GM23338 (cell line): ENCODE measurements at regions not wholly inside any gene's neighbourhood (a gene's known extent, or its start where the extent isn't known, plus 50 kb on each side); places are given as distances from the start of the nearest gene placed in this dataset.

Experiments used
- ATAC-seq: fragments of 200-7000 bp; cut with Tn5 transposase; 3 replicates; pipeline ENCODE4 v1.9.1; 2020
- DNase-seq: peaks from one replicate; pipeline ENCODE4 v3.0.0-alpha.2; 2015; ENCODE audit warnings: low spot score
- H2AFZ ChIP-seq: fragments of 200-600 bp; sonication (generic); 2 replicates; pipeline ENCODE4 v1.8.0; 2016; ENCODE audit warnings: antibody characterized with exemption, mild to moderate bottlenecking, moderate library complexity
- H3F3A ChIP-seq: fragments of 200-600 bp; sonication (generic); replicated peaks from 2 replicates; pipeline ENCODE4 v1.8.0; 2017; ENCODE audit warnings: antibody characterized with exemption, mixed run types, low read depth
- H3K27ac ChIP-seq: fragments of 200-600 bp; sonication (generic); 2 replicates; pipeline ENCODE4 v1.6.1; 2016; ENCODE audit warnings: low read depth
- H3K27me3 ChIP-seq: fragments of 200-600 bp; sonication (generic); 2 replicates; pipeline ENCODE4 v1.8.0; 2016; ENCODE audit warnings: mild to moderate bottlenecking, mixed run types, moderate library complexity; ENCODE audit not compliant: insufficient read depth
- H3K36me3 ChIP-seq: fragments of 200-600 bp; sonication (generic); 2 replicates; pipeline ENCODE4 v1.8.0; 2016; ENCODE audit warnings: mild to moderate bottlenecking; ENCODE audit not compliant: insufficient read depth
- H3K4me1 ChIP-seq: fragments of 200-600 bp; sonication (generic); 2 replicates; pipeline ENCODE4 v1.8.0; 2016; ENCODE audit warnings: mild to moderate bottlenecking, moderate library complexity; ENCODE audit not compliant: insufficient read depth
- H3K4me2 ChIP-seq: fragments of 200-600 bp; sonication (generic); 2 replicates; pipeline ENCODE4 v1.7.1; 2017; ENCODE audit warnings: mixed run types
- H3K4me3 ChIP-seq: fragments of 200-600 bp; sonication (generic); 2 replicates; pipeline ENCODE4 v1.6.1; 2016; ENCODE audit warnings: mixed run types
- H3K79me2 ChIP-seq: fragments of 200-600 bp; sonication (generic); replicated peaks from 2 replicates; pipeline ENCODE4 v1.8.0; 2017; ENCODE audit warnings: mild to moderate bottlenecking; ENCODE audit not compliant: insufficient read depth
- H3K9me2 ChIP-seq: fragments of 200-600 bp; sonication (generic); 2 replicates; pipeline ENCODE4 v1.8.0; 2017; ENCODE audit not compliant: insufficient read depth
- H4K20me1 ChIP-seq: fragments of 200-600 bp; sonication (generic); replicated peaks from 2 replicates; pipeline ENCODE4 v1.8.0; 2017; ENCODE audit warnings: mild to moderate bottlenecking; ENCODE audit not compliant: insufficient read depth
- H3K27ac Mint-ChIP-seq: 2 replicates; pipeline ENCODE4 v1.8.0; 2020; ENCODE audit warnings: inconsistent platforms, mild to moderate bottlenecking, moderate library complexity, mixed read lengths
- H3K27me3 Mint-ChIP-seq: 3 replicates; pipeline ENCODE4 v1.8.0; 2022; ENCODE audit warnings: low read depth, mild to moderate bottlenecking, moderate library complexity, mixed read lengths, inconsistent platforms; ENCODE audit not compliant: insufficient read depth, poor library complexity
- H3K36me3 Mint-ChIP-seq: 3 replicates; pipeline ENCODE4 v1.8.0; 2021; ENCODE audit warnings: low read depth, mild to moderate bottlenecking, inconsistent platforms, moderate library complexity, mixed read lengths
- H3K4me1 Mint-ChIP-seq: 3 replicates; pipeline ENCODE4 v1.8.0; 2020; ENCODE audit warnings: mild to moderate bottlenecking, inconsistent platforms, mixed read lengths
- H3K4me3 Mint-ChIP-seq: 3 replicates; pipeline ENCODE4 v1.8.0; 2021; ENCODE audit warnings: moderate library complexity, mild to moderate bottlenecking, inconsistent platforms, mixed read lengths
- H3K9me3 Mint-ChIP-seq: 3 replicates; pipeline ENCODE4 v1.8.0; 2020; ENCODE audit warnings: moderate library complexity, mild to moderate bottlenecking, inconsistent platforms, mixed read lengths
- CTCF ChIP-seq, 2 experiments: fragments of 200-600 bp in 1 of 2; sonication (generic) in 1 of 2; conservative IDR thresholded peaks; 2 replicates each; pipeline versions ENCODE4 v1.5.1 to v1.6.1; 2016 to 2017; ENCODE audit warnings: antibody characterized with exemption in 2 of 2, low read depth in 2 of 2, mild to moderate bottlenecking in 2 of 2, moderate library complexity in 1 of 2
- EZH2 ChIP-seq: fragments of 200-600 bp; sonication (generic); IDR thresholded peaks from one replicate; pipeline ENCODE4 v1.8.0; 2017; ENCODE audit warnings: antibody characterized with exemption, mild to moderate bottlenecking, low read depth; ENCODE audit not compliant: unreplicated experiment
- EZH2phosphoT487 ChIP-seq: fragments of 200-600 bp; sonication (generic); IDR thresholded peaks from one replicate; pipeline ENCODE4 v1.8.1; 2018; ENCODE audit warnings: antibody characterized with exemption; ENCODE audit not compliant: unreplicated experiment
- POLR2AphosphoS5 ChIP-seq: IDR thresholded peaks from 2 replicates; pipeline ENCODE4 v1.6.1; 2016; ENCODE audit warnings: antibody characterized with exemption, low read depth
- REST ChIP-seq: IDR thresholded peaks from one replicate; pipeline ENCODE4 v1.6.1; 2018; ENCODE audit warnings: antibody characterized with exemption; ENCODE audit not compliant: unreplicated experiment
- STAT1 ChIP-seq: IDR thresholded peaks from one replicate; pipeline ENCODE4 v1.6.1; 2016; ENCODE audit warnings: antibody characterized with exemption; ENCODE audit not compliant: unreplicated experiment

- Mint-ChIP-seq H3K4me3 (no peak overlapping the region), H3K36me3 (no peaks in the 10 kb centered on the region), H3K9me3 (no peaks in the 10 kb centered on the region), H3K4me1 (peaks cover 8% of the 10 kb centered on the region; the same call in 1 of the 3 replicates), H3K27me3 (no peaks in the 10 kb centered on the region), H3K27ac (no peak overlapping the region)
- TF ChIP-seq POLR2AphosphoS5 (no peak), EZH2phosphoT487 (no peak), REST (no peak), EZH2 (no peak)
- Histone ChIP-seq H3F3A (no peaks in the 10 kb centered on the region), H3K4me1 (0 out of 2 replicates have a peak, but pooled peaks cover 4% of the 10 kb centered on the region), H3K27ac (no peak overlapping the region), H3K4me2 (no peak overlapping the region), H3K9me2 (no peaks in the 10 kb centered on the region), H3K79me2 (no peaks in the 10 kb centered on the region), H4K20me1 (no peaks in the 10 kb centered on the region), H2AFZ (no peak overlapping the region), H3K36me3 (no peaks in the 10 kb centered on the region), H3K27me3 (no peaks in the 10 kb centered on the region), H3K4me3 (no peak overlapping the region)
- ATAC-seq (no peak), DNase-seq (no peak)
Measured at GRCh38 chr2:60333264-60333663, 220.2 kb downstream of the BCL11A start.

- DNase-seq (no peak), ATAC-seq (no peak)
- no peaks in the 10 kb centered on the region for H3K4me1 ChIP-seq
- H3K36me3 ChIP-seq = no peaks in the 10 kb centered on the region
- H2AFZ ChIP-seq = no peak overlapping the region
- no peak overlapping the region for H3K27ac ChIP-seq
- 0 out of 3 replicates have a peak, but pooled peaks cover 2% of the 10 kb centered on the region for H3K4me1 Mint-ChIP-seq
- no peak overlapping the region for H3K4me2 ChIP-seq
- no peaks in the 10 kb centered on the region for H3K79me2 ChIP-seq
- no peak overlapping the region for H3K4me3 ChIP-seq
- H3K36me3 Mint-ChIP-seq = no peaks in the 10 kb centered on the region
- peaks cover 2% of the 10 kb centered on the region for H3K27me3 Mint-ChIP-seq
- no peaks in the 10 kb centered on the region for H3K27me3 ChIP-seq
- no peak for TF ChIP-seq POLR2AphosphoS5
- no peak for TF ChIP-seq CTCF (conservative IDR thresholded peaks at IDR 0.05; ENCODE audit: low read depth in 2 of 2)
- no peak for TF ChIP-seq STAT1
- no peak overlapping the region for H3K4me3 Mint-ChIP-seq
- H3F3A ChIP-seq = no peaks in the 10 kb centered on the region
- no peaks in the 10 kb centered on the region for H4K20me1 ChIP-seq
- H3K9me3 Mint-ChIP-seq = no peaks in the 10 kb centered on the region
- no peak overlapping the region for H3K27ac Mint-ChIP-seq
- no peaks in the 10 kb centered on the region for H3K9me2 ChIP-seq
Measured at GRCh38 chr2:60331115-60331809, 222.2 kb downstream of the BCL11A start.
